ENCODE measurements at regions not wholly inside any gene's neighbourhood (a gene's known extent, or its start where the extent isn't known, plus 50 kb on each side); places are given as distances from the start of the nearest gene placed in this dataset.

GRCh38 chr10:111234914-111235302 is 158.1 kb downstream of the ADRA2A start:
- ChIA-PET CTCF (no interaction called here), POLR2A (no interaction called here)
- Histone ChIP-seq H3K9ac (replicated peaks; ENCODE audit: extremely low read depth, insufficient read depth, low read length) (no peak overlapping the region), H3K79me2 (ENCODE audit: control insufficient read depth, insufficient read depth, low read length) (no peaks in the 10 kb centered on the region), H4K20me1 (replicated peaks; ENCODE audit: control insufficient read depth, extremely low read depth, insufficient read depth, low read length) (no peaks in the 10 kb centered on the region), H3K36me3 (ENCODE audit: control insufficient read depth in 2 of 2, extremely low read depth in 1 of 2, insufficient read depth in 2 of 2, low read length in 2 of 2) (no peaks in the 10 kb centered on the region), H2AFZ (ENCODE audit: low read depth, low read length) (no peak overlapping the region), H3K4me2 (ENCODE audit: insufficient read depth, low read length) (no peak overlapping the region), H3K9me1 (replicated peaks; ENCODE audit: control insufficient read depth, extremely low read depth, insufficient read depth, low read length) (no peaks in the 10 kb centered on the region), H3K27me3 (ENCODE audit: control insufficient read depth in 2 of 2, insufficient read depth in 2 of 2, low read length in 2 of 2) (no peaks in the 10 kb centered on the region), H3K9me3 (replicated peaks; ENCODE audit: control insufficient read depth, insufficient read depth, low read length) (peaks cover 2% of the 10 kb centered on the region), H3K4me1 (ENCODE audit: control insufficient read depth, extremely low read depth, insufficient read depth, low read length) (no peaks in the 10 kb centered on the region), H3K27ac (ENCODE audit: insufficient read depth, low read depth, low read length) (no peak overlapping the region), H3K4me3 (replicated peaks in 1 of 3; ENCODE audit: insufficient read depth in 1 of 3, low read depth in 1 of 3, low read length in 3 of 3) (no peak overlapping the region)
- no TSS peak for BruUV-seq (replicated peaks)
- DNase-seq (ENCODE audit: low read depth, low spot score): no peak
- dilution Hi-C loops (cut with MboI; ENCODE audit: extremely low pct_ligation_motif_present, low sequenced_read_pairs) (no loop called here), intact Hi-C loops (cut with micrococcal nuclease) (no loop called here)
- FAIRE-seq: no peak
- TF ChIP-seq POLR2AphosphoS5 (IDR thresholded peaks at IDR 0.05; ENCODE audit: insufficient read depth, low read depth, low read length) (no peak), GATA2 (IDR thresholded peaks at IDR 0.05; ENCODE audit: insufficient read depth, insufficient read length, low read depth, low read length) (no peak), EZH2 (IDR thresholded peaks at IDR 0.05; ENCODE audit: borderline replicate concordance, low read depth, low read length, severe bottlenecking) (no peak), POLR2A (IDR thresholded peaks at IDR 0.05; ENCODE audit: low read depth, low read length) (no peak), MAX (IDR thresholded peaks at IDR 0.05; ENCODE audit: insufficient read depth, insufficient read length) (no peak), CTCF (IDR thresholded peaks at IDR 0.05; ENCODE audit: extremely low read depth in 1 of 2, insufficient read depth in 1 of 2, low read depth in 1 of 2, low read length in 2 of 2) (no peak), FOS (IDR thresholded peaks at IDR 0.05; ENCODE audit: borderline replicate concordance, insufficient read depth, low read length) (no peak), MYC (IDR thresholded peaks at IDR 0.05; ENCODE audit: low read depth, low read length) (no peak), JUN (IDR thresholded peaks at IDR 0.05; ENCODE audit: borderline replicate concordance, insufficient read depth, insufficient read length, low read depth) (no peak)

All from endothelial cell of umbilical vein (primary cell).